ENCODE measurements at regions not wholly inside any gene's neighbourhood (a gene's known extent, or its start where the extent isn't known, plus 50 kb on each side); places are given as distances from the start of the nearest gene placed in this dataset.
A peak's percentile ranks its signal among the peaks of the same experiment; 100 is the strongest.

GRCh38 chr22:27557286-27558008 lies 244.1 kb downstream of the MN1 start:
- DNase-seq (no peak), ATAC-seq (no peak)
- H3K27me3 Mint-ChIP-seq: peaks cover 0 to 11% (median 4%) of the 10 kb centered on the region in 5 donors
- H3K4me3 Mint-ChIP-seq: no peak overlapping the region
- Histone ChIP-seq H3K27me3 (ENCODE audit: control insufficient read depth in 2 of 2, insufficient read depth in 2 of 2, low read length in 2 of 2) (no peaks in the 10 kb centered on the region), H3K4me1 (ENCODE audit: control insufficient read depth in 2 of 2, insufficient read depth in 2 of 2, low read length in 2 of 2) (no peaks in the 10 kb centered on the region), H3K27ac (ENCODE audit: low read depth, low read length) (no peak overlapping the region), H3K4me3 (ENCODE audit: low read length) (no peak overlapping the region), H3K36me3 (ENCODE audit: control insufficient read depth in 2 of 3, insufficient read depth in 3 of 3, low read length in 3 of 3) (no peaks in the 10 kb centered on the region), H3K9me3 (ENCODE audit: control insufficient read depth in 2 of 3, low read length in 3 of 3) (no peaks in the 10 kb centered on the region)
- H3K4me1 Mint-ChIP-seq: no peaks in the 10 kb centered on the region
- ChIA-PET CTCF (no interaction called here), POLR2A (no interaction called here)
- intact Hi-C loops (cut with micrococcal nuclease): no loop called here
- peaks cover 0 to 7% (median 4%) of the 10 kb centered on the region in 11 donors for H3K9me3 Mint-ChIP-seq
- peaks cover 0 to 3% (median 0%) of the 10 kb centered on the region in 5 donors for H3K36me3 Mint-ChIP-seq
- no peak overlapping the region for H3K27ac Mint-ChIP-seq

- no peak overlapping the region for H3K4me3 Mint-ChIP-seq
- ATAC-seq (no peak), DNase-seq (no peak)
- no peaks in the 10 kb centered on the region for H3K36me3 Mint-ChIP-seq
- Histone ChIP-seq H3K36me3 (ENCODE audit: control insufficient read depth in 2 of 3, insufficient read depth in 3 of 3, low read length in 3 of 3) (no peaks in the 10 kb centered on the region), H3K27ac (ENCODE audit: low read depth, low read length) (no peak overlapping the region), H3K4me1 (ENCODE audit: control insufficient read depth in 2 of 2, insufficient read depth in 2 of 2, low read length in 2 of 2) (no peaks in the 10 kb centered on the region), H3K27me3 (ENCODE audit: control insufficient read depth in 2 of 2, insufficient read depth in 2 of 2, low read length in 2 of 2) (no peaks in the 10 kb centered on the region), H3K4me3 (ENCODE audit: low read length) (no peak overlapping the region), H3K9me3 (ENCODE audit: control insufficient read depth in 2 of 3, low read length in 3 of 3) (no peaks in the 10 kb centered on the region)
- H3K4me1 Mint-ChIP-seq: no peaks in the 10 kb centered on the region
- no peak overlapping the region for H3K27ac Mint-ChIP-seq
- ChIA-PET POLR2A (no interaction called here), CTCF (no interaction called here)
- H3K9me3 Mint-ChIP-seq: peaks cover 0 to 5% (median 0%) of the 10 kb centered on the region in 11 donors
- intact Hi-C loops (cut with micrococcal nuclease): no loop called here
- peaks cover 0 to 8% (median 7%) of the 10 kb centered on the region in 5 donors for H3K27me3 Mint-ChIP-seq
Measured at GRCh38 chr22:27558658-27559371, 242.7 kb downstream of the MN1 start.

- H3K9me3 Mint-ChIP-seq: peaks cover 0 to 5% (median 2%) of the 10 kb centered on the region in 11 donors
- Histone ChIP-seq H3K9me3 (ENCODE audit: control insufficient read depth in 2 of 3, low read length in 3 of 3) (no peaks in the 10 kb centered on the region), H3K27me3 (ENCODE audit: control insufficient read depth in 2 of 2, insufficient read depth in 2 of 2, low read length in 2 of 2) (no peaks in the 10 kb centered on the region), H3K4me1 (ENCODE audit: control insufficient read depth in 2 of 2, insufficient read depth in 2 of 2, low read length in 2 of 2) (no peaks in the 10 kb centered on the region), H3K4me3 (ENCODE audit: low read length) (no peak overlapping the region), H3K36me3 (ENCODE audit: control insufficient read depth in 2 of 3, insufficient read depth in 3 of 3, low read length in 3 of 3) (no peaks in the 10 kb centered on the region), H3K27ac (ENCODE audit: low read depth, low read length) (no peak overlapping the region)
- no peak overlapping the region for H3K4me3 Mint-ChIP-seq
- intact Hi-C loops (cut with micrococcal nuclease): no loop called here
- no peak for ATAC-seq
- CTCF ChIA-PET: no interaction called here
- H3K27me3 Mint-ChIP-seq: peaks cover 0 to 13% (median 9%) of the 10 kb centered on the region in 5 donors
- POLR2A ChIA-PET: no interaction called here
- no peaks in the 10 kb centered on the region for H3K4me1 Mint-ChIP-seq
- H3K36me3 Mint-ChIP-seq: no peaks in the 10 kb centered on the region
- H3K27ac Mint-ChIP-seq: no peak overlapping the region
- no peak for DNase-seq
Measured at GRCh38 chr22:27560781-27561180, 240.8 kb downstream of the MN1 start.

GRCh38 chr22:27561286-27561904 lies 240.2 kb downstream of the MN1 start:
- no peaks in the 10 kb centered on the region for H3K9me3 ChIP-seq (ENCODE audit: control insufficient read depth in 2 of 3, low read length in 3 of 3)
- H3K27me3 ChIP-seq (ENCODE audit: control insufficient read depth in 2 of 2, insufficient read depth in 2 of 2, low read length in 2 of 2): no peaks in the 10 kb centered on the region
- H3K27me3 Mint-ChIP-seq: peaks cover 0 to 15% (median 9%) of the 10 kb centered on the region in 5 donors
- no peaks in the 10 kb centered on the region for H3K4me1 Mint-ChIP-seq
- no peaks in the 10 kb centered on the region for H3K36me3 Mint-ChIP-seq
- DNase-seq: no peak
- H3K9me3 Mint-ChIP-seq: peaks cover 0 to 5% (median 4%) of the 10 kb centered on the region in 11 donors
- no peaks in the 10 kb centered on the region for H3K4me1 ChIP-seq (ENCODE audit: control insufficient read depth in 2 of 2, insufficient read depth in 2 of 2, low read length in 2 of 2)
- H3K27ac ChIP-seq (ENCODE audit: low read depth, low read length): no peak overlapping the region
- no peak for ATAC-seq
- no peak overlapping the region for H3K4me3 Mint-ChIP-seq
- ChIA-PET CTCF (no interaction called here), POLR2A (no interaction called here)
- H3K27ac Mint-ChIP-seq: no peak overlapping the region
- no peak overlapping the region for H3K4me3 ChIP-seq (ENCODE audit: low read length)
- no peaks in the 10 kb centered on the region for H3K36me3 ChIP-seq (ENCODE audit: control insufficient read depth in 2 of 3, insufficient read depth in 3 of 3, low read length in 3 of 3)
- intact Hi-C loops (cut with micrococcal nuclease): no loop called here

GRCh38 chr22:27564806-27565205 lies 236.8 kb downstream of the MN1 start:
- Mint-ChIP-seq H3K27ac (no peak overlapping the region), H3K4me1 (no peaks in the 10 kb centered on the region), H3K36me3 (no peaks in the 10 kb centered on the region), H3K27me3 (peaks cover 0 to 38% (median 8%) of the 10 kb centered on the region in 5 donors), H3K9me3 (peaks cover 0 to 9% (median 4%) of the 10 kb centered on the region in 11 donors), H3K4me3 (no peak overlapping the region)
- Histone ChIP-seq H3K27me3 (ENCODE audit: control insufficient read depth in 2 of 2, insufficient read depth in 2 of 2, low read length in 2 of 2) (no peaks in the 10 kb centered on the region), H3K9me3 (ENCODE audit: control insufficient read depth in 2 of 3, low read length in 3 of 3) (no peaks in the 10 kb centered on the region), H3K4me1 (ENCODE audit: control insufficient read depth in 2 of 2, insufficient read depth in 2 of 2, low read length in 2 of 2) (no peaks in the 10 kb centered on the region), H3K4me3 (ENCODE audit: low read length) (no peak overlapping the region), H3K36me3 (ENCODE audit: control insufficient read depth in 2 of 3, insufficient read depth in 3 of 3, low read length in 3 of 3) (no peaks in the 10 kb centered on the region), H3K27ac (ENCODE audit: low read depth, low read length) (no peak overlapping the region)
- ATAC-seq (no peak), DNase-seq (no peak)
- intact Hi-C loops (cut with micrococcal nuclease): no loop called here
- ChIA-PET POLR2A (no interaction called here), CTCF (no interaction called here)

- Histone ChIP-seq H3K4me1 (ENCODE audit: control insufficient read depth in 2 of 2, insufficient read depth in 2 of 2, low read length in 2 of 2) (no peaks in the 10 kb centered on the region), H3K27ac (ENCODE audit: low read depth, low read length) (no peak overlapping the region), H3K27me3 (ENCODE audit: control insufficient read depth in 2 of 2, insufficient read depth in 2 of 2, low read length in 2 of 2) (no peaks in the 10 kb centered on the region), H3K4me3 (ENCODE audit: low read length) (no peak overlapping the region), H3K9me3 (ENCODE audit: control insufficient read depth in 2 of 3, low read length in 3 of 3) (no peaks in the 10 kb centered on the region), H3K36me3 (ENCODE audit: control insufficient read depth in 2 of 3, insufficient read depth in 3 of 3, low read length in 3 of 3) (no peaks in the 10 kb centered on the region)
- H3K9me3 Mint-ChIP-seq: peaks cover 0 to 14% (median 0%) of the 10 kb centered on the region in 11 donors
- intact Hi-C loops (cut with micrococcal nuclease): no loop called here
- H3K36me3 Mint-ChIP-seq: peaks cover 0 to 4% (median 0%) of the 10 kb centered on the region in 5 donors
- H3K4me1 Mint-ChIP-seq: no peaks in the 10 kb centered on the region
- no peak for ATAC-seq
- no peak for DNase-seq
- POLR2A ChIA-PET: no interaction called here
- H3K4me3 Mint-ChIP-seq: no peak overlapping the region
- H3K27me3 Mint-ChIP-seq: peaks cover 0 to 50% (median 16%) of the 10 kb centered on the region in 5 donors
- H3K27ac Mint-ChIP-seq: peak overlapping the region in 1 of 9 donors; percentile 19
- CTCF ChIA-PET: no interaction called here
Measured at GRCh38 chr22:27566602-27567001, 235.0 kb downstream of the MN1 start.

All from naive thymus-derived CD4-positive, alpha-beta T cell (primary cell).